ENCODE measurements at regions not wholly inside any gene's neighbourhood (a gene's known extent, or its start where the extent isn't known, plus 50 kb on each side); places are given as distances from the start of the nearest gene placed in this dataset.

DNA sequence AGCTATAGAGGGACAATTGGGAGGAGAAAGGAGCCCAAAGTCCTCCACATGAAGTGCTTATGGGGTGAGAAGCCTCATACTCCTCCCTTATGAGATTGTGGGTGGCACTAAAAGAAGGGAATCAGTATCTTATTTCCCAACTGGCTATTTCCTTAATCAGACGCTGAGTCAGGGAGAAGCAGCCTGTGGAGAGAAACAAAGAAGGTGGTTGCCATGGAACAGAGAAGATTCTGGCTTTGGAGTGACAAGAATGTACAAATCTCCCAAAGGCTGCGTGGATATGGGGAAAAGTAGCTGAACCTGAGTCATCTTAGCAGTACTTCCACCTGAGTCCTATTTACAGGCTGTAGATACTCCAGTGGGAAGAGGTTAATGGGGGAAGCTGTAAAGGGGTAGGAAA, 115.8 kb upstream of the CWC22 start:
- Histone ChIP-seq H3K27me3 (no peaks in the 10 kb centered on the region), H3K36me3 (no peaks in the 10 kb centered on the region), H3K9me3 (no peaks in the 10 kb centered on the region), H3K4me3 (replicated peaks in 1 of 3) (no peak overlapping the region), H3K27ac (no peak overlapping the region), H3K4me1 (no peaks in the 10 kb centered on the region)
- intact Hi-C loops (cut with DNase I), result loop anchor here (5.0 kb wide), 1 partner anchor 1594 kb away; no protein-coding TSS in a partner anchor
- TF ChIP-seq, protein P1, sequence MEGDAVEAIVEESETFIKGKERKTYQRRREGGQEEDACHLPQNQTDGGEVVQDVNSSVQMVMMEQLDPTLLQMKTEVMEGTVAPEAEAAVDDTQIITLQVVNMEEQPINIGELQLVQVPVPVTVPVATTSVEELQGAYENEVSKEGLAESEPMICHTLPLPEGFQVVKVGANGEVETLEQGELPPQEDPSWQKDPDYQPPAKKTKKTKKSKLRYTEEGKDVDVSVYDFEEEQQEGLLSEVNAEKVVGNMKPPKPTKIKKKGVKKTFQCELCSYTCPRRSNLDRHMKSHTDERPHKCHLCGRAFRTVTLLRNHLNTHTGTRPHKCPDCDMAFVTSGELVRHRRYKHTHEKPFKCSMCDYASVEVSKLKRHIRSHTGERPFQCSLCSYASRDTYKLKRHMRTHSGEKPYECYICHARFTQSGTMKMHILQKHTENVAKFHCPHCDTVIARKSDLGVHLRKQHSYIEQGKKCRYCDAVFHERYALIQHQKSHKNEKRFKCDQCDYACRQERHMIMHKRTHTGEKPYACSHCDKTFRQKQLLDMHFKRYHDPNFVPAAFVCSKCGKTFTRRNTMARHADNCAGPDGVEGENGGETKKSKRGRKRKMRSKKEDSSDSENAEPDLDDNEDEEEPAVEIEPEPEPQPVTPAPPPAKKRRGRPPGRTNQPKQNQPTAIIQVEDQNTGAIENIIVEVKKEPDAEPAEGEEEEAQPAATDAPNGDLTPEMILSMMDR (IDR thresholded peaks at IDR 0.05), result no peak
- no peak for TF ChIP-seq POLR2A (IDR thresholded peaks at IDR 0.05)
- no peak for DNase-seq
- 76 to 78% methylated on average over 2 of the region's 2 CpGs for WGBS, 2 donors

DNA sequence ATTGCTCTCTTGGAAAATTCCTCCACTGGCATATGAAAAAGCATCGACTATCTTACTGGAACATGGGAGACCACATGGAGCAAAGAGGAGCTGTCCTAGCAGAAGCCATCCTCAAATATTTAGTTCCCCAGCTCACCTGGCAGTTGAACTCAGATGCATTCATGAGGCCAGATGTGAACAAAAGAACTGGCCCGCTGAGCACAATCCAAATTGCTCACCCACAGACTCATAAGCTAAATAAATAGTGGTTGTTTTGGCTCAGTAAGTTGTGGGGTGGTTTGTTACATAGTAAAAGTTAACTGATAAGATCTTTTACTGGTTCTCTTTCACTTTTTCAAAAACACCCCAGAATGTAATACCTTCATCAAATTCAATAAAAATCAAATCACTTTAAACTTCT, 108.6 kb upstream of the CWC22 start:
- H3K4me1 ChIP-seq, result no peaks in the 10 kb centered on the region

DNA sequence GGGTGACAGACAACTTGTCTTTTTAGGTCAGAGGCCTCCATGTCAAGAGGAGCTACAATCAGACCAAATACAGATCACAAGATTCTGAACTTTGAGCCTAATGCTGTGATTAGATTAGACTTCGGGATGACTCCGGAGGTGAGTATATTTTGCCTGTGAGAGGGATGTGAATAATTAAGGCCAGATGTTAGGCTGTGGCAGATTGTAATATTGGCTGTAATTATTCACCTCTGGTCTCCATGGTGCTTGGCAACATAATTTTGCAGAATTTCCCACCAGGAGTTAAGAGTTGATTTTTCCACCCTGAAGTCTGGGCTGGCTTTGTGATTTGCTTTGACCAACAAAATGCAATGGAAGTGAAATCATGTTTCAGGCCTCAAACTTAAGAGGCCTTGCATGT, 108.2 kb upstream of the CWC22 start:
- 80 to 98% methylated on average over 2 of the region's 2 CpGs for WGBS, 2 donors
- intact Hi-C loops (cut with DNase I), result no loop called here
- Histone ChIP-seq H3K9me3 (no peaks in the 10 kb centered on the region), H3K27me3 (no peaks in the 10 kb centered on the region), H3K27ac (no peak overlapping the region), H3K36me3 (no peaks in the 10 kb centered on the region), H3K4me1 (no peaks in the 10 kb centered on the region), H3K4me3 (replicated peaks in 1 of 3) (no peak overlapping the region)
- TF ChIP-seq, protein P1 (IDR thresholded peaks at IDR 0.05), result no peak
- TF ChIP-seq POLR2A (IDR thresholded peaks at IDR 0.05), result no peak
- DNase-seq, result no peak

More for the DNA sequence above, 108.6 kb upstream of the CWC22 start:
- intact Hi-C loops (cut with DNase I), result no loop called here
- Histone ChIP-seq H3K4me3 (replicated peaks in 1 of 3) (no peak overlapping the region), H3K36me3 (no peaks in the 10 kb centered on the region), H3K27me3 (no peaks in the 10 kb centered on the region), H3K9me3 (no peaks in the 10 kb centered on the region), H3K27ac (no peak overlapping the region)
- DNase-seq, result no peak
- 86 to 87% methylated on average over 2 of the region's 2 CpGs for WGBS, 2 donors
- TF ChIP-seq POLR2A (IDR thresholded peaks at IDR 0.05), result no peak
- TF ChIP-seq, protein P1 (IDR thresholded peaks at IDR 0.05), result no peak

DNA sequence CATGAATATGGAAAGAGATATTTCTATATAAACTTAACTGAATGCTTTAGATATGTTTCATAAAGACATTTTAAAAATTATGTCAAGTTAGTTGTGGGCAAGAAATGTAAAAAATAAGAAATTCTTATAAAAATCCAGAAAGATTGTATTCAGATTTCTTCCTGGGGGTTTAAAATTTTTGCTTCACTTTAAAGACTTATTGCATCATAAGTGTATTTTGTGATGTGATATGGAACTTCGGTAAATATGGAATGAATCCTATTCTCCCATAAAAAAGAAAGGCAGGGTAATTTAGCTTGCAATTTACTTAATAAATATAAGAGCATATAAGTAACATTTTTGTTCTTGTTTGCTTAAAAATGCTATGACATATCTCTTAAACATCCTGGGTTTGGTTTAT, 104.8 kb upstream of the CWC22 start:
- no peak for DNase-seq
- Histone ChIP-seq H3K27me3 (no peaks in the 10 kb centered on the region), H3K4me3 (replicated peaks in 1 of 3) (no peak overlapping the region), H3K36me3 (no peaks in the 10 kb centered on the region), H3K4me1 (no peaks in the 10 kb centered on the region), H3K27ac (no peak overlapping the region), H3K9me3 (no peaks in the 10 kb centered on the region)
- 85 to 96% methylated on average over 1 of the region's 1 CpG for WGBS, 2 donors
- TF ChIP-seq, protein P1 (IDR thresholded peaks at IDR 0.05), result no peak
- no peak for TF ChIP-seq POLR2A (IDR thresholded peaks at IDR 0.05)
- intact Hi-C loops (cut with DNase I), result no loop called here

DNA sequence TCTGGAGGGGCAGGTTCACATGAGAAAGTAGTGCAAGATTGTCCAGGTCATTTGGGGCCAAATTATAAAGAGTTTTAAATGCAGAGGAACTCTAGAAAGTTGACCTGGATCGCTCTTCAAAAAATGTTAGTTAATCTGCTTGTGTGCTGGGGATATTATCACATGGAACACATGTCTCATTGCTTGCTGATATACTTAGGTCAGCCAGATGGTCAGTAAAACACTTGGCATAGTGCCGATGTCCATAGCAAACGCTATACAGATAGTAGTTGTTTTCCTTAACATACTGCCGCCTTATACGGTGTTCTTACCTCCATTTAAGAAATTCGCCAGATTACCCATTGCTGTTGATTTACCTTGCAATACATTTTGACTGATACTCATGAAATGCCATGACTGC, 103.4 kb upstream of the CWC22 start:
- DNase-seq, result no peak
- Histone ChIP-seq H3K27ac (no peak overlapping the region), H3K4me1 (no peaks in the 10 kb centered on the region), H3K9me3 (no peaks in the 10 kb centered on the region), H3K27me3 (no peaks in the 10 kb centered on the region), H3K4me3 (replicated peaks in 1 of 3) (no peak overlapping the region), H3K36me3 (no peaks in the 10 kb centered on the region)
- no peak for TF ChIP-seq POLR2A (IDR thresholded peaks at IDR 0.05)
- TF ChIP-seq, protein P1 (IDR thresholded peaks at IDR 0.05), result no peak
- intact Hi-C loops (cut with DNase I), result no loop called here
- WGBS, 2 donors, result 95% methylated on average over 6 of the region's 6 CpGs
